HT1080 (cell line): ENCODE measurements at regions not wholly inside any gene's neighbourhood (a gene's known extent, or its start where the extent isn't known, plus 50 kb on each side); places are given as distances from the start of the nearest gene placed in this dataset.

Experiments used
- DNase-seq: peaks from one replicate; pipeline ENCODE4 v3.0.0-alpha.2; 2015; ENCODE audit warnings: low read depth

- no peak for DNase-seq
Measured at GRCh38 chr3:111244760-111245159, 173.1 kb downstream of the NECTIN3 start.

GRCh38 chr3:111246967-111247760 lies 175.5 kb downstream of the NECTIN3 start:
- peak; percentile 99 for DNase-seq

- no peak for DNase-seq
Measured at GRCh38 chr3:111248406-111248805, 176.8 kb downstream of the NECTIN3 start.

GRCh38 chr3:111249421-111249820 lies 177.8 kb downstream of the NECTIN3 start:
- DNase-seq, result no peak

GRCh38 chr3:111252779-111253178 lies 181.2 kb downstream of the NECTIN3 start:
- DNase-seq, result peak; percentile 54

GRCh38 chr3:111253733-111254132 lies 182.1 kb downstream of the NECTIN3 start:
- no peak for DNase-seq

GRCh38 chr3:111260878-111261277 lies 189.3 kb downstream of the NECTIN3 start:
- peak; percentile 37 for DNase-seq

GRCh38 chr3:111269777-111270176 lies 198.2 kb downstream of the NECTIN3 start:
- no peak for DNase-seq

GRCh38 chr3:111277226-111277625 lies 205.6 kb downstream of the NECTIN3 start:
- peak; percentile 34 for DNase-seq

GRCh38 chr3:111278959-111279358 lies 207.3 kb downstream of the NECTIN3 start:
- no peak for DNase-seq

GRCh38 chr3:111282024-111282423 lies 210.4 kb downstream of the NECTIN3 start:
- no peak for DNase-seq

GRCh38 chr3:111283165-111283564 lies 211.5 kb downstream of the NECTIN3 start:
- DNase-seq, result no peak

- no peak for DNase-seq
Measured at GRCh38 chr3:111284503-111285183, 213.0 kb downstream of the NECTIN3 start.

GRCh38 chr3:111285184-111285538 lies 213.5 kb downstream of the NECTIN3 start:
- DNase-seq, result no peak

- DNase-seq, result no peak
Measured at GRCh38 chr3:111285694-111286093, 214.1 kb downstream of the NECTIN3 start.

GRCh38 chr3:111286746-111287145 lies 215.1 kb downstream of the NECTIN3 start:
- DNase-seq, result no peak

- DNase-seq, result no peak
Measured at GRCh38 chr3:111292117-111292516, 220.5 kb downstream of the NECTIN3 start.

GRCh38 chr3:111299192-111299615 lies 227.6 kb downstream of the NECTIN3 start:
- DNase-seq, result peak; percentile 62

- peak; percentile 38 for DNase-seq
Measured at GRCh38 chr3:111301238-111301798, 229.7 kb downstream of the NECTIN3 start.

- DNase-seq, result no peak
Measured at GRCh38 chr3:111302063-111302462, 230.4 kb downstream of the NECTIN3 start.

- DNase-seq, result no peak
Measured at GRCh38 chr3:111303760-111304159, 232.1 kb downstream of the NECTIN3 start.

- no peak for DNase-seq
Measured at GRCh38 chr3:111307676-111308075, 234.3 kb upstream of the CD96 start.

GRCh38 chr3:111311126-111311525 lies 230.9 kb upstream of the CD96 start:
- no peak for DNase-seq
